CD4-positive, alpha-beta T cell (primary cell): ENCODE measurements at regions not wholly inside any gene's neighbourhood (a gene's known extent, or its start where the extent isn't known, plus 50 kb on each side); places are given as distances from the start of the nearest gene placed in this dataset.
"Not testable (repeated sequence)": the region's sequence is repeated elsewhere in the genome, so short reads cannot be mapped to it uniquely, and the experiment has no call there.

Source experiments
- ATAC-seq: fragments of 200-7000 bp; cut with Tn5 transposase; one replicate; pipeline ENCODE4 v1.10.0; 2022; ENCODE audit warnings: mild to moderate bottlenecking; ENCODE audit not compliant: poor library complexity
- CTCF ChIA-PET: fragments of 350-600 bp; sonication (Branson Sonifier 250); formaldehyde crosslinking; loops from one replicate; lab custom pipeline; 2021; ENCODE audit warnings: antibody characterized with exemption, inconsistent platforms; lab: Charles Lee
- POLR2A ChIA-PET: fragments of 350-600 bp; sonication (Branson Sonifier 250); formaldehyde crosslinking; loops from one replicate; lab custom pipeline; 2021; ENCODE audit warnings: antibody characterized with exemption, inconsistent platforms; lab: Charles Lee
- DNase-seq, 14 experiments: peaks; one replicate each; pipeline ENCODE4 v3.0.0-alpha.2; 2013 to 2020; ENCODE audit warnings: mixed read lengths in 2 of 14
- H3K27ac ChIP-seq, 2 donors: one replicate each; pipeline versions ENCODE4 v1.5.1 to v1.7.0; 2013; ENCODE audit warnings: low read length in 2 of 2, low read depth in 1 of 2, mild to moderate bottlenecking in 1 of 2
- H3K27me3 ChIP-seq, 2 experiments: 1 replicate in 1 of 2; 2 replicates in 1 of 2; pipeline versions ENCODE4 v1.6.1 to v1.7.0; 2013; ENCODE audit warnings: low read length in 2 of 2, control low read depth in 1 of 2, mild to moderate bottlenecking in 1 of 2, moderate library complexity in 1 of 2; ENCODE audit not compliant: insufficient read depth in 2 of 2, control insufficient read depth in 1 of 2
- H3K36me3 ChIP-seq: one replicate; pipeline ENCODE4 v1.6.1; 2013; ENCODE audit warnings: low read length, control low read depth; ENCODE audit not compliant: insufficient read depth
- H3K4me1 ChIP-seq: one replicate; pipeline ENCODE4 v1.6.1; 2013; ENCODE audit warnings: low read length, control low read depth; ENCODE audit not compliant: insufficient read depth
- H3K4me3 ChIP-seq: one replicate; pipeline ENCODE4 v1.5.1; 2013; ENCODE audit warnings: mild to moderate bottlenecking, low read length, moderate library complexity
- H3K9me3 ChIP-seq, 2 experiments: 1 replicate in 1 of 2; 2 replicates in 1 of 2; pipeline versions ENCODE4 v1.6.1 to v1.7.0; 2013; ENCODE audit warnings: low read length in 2 of 2, mild to moderate bottlenecking in 2 of 2, control low read depth in 1 of 2, moderate library complexity in 1 of 2; ENCODE audit not compliant: control insufficient read depth in 1 of 2, insufficient read depth in 1 of 2
- H3K27ac Mint-ChIP-seq: one replicate; pipeline ENCODE4 v1.8.0; 2020; ENCODE audit warnings: mixed read lengths
- H3K27me3 Mint-ChIP-seq: one replicate; pipeline ENCODE4 v1.8.0; 2021; ENCODE audit warnings: mixed read lengths
- H3K36me3 Mint-ChIP-seq: one replicate; pipeline ENCODE4 v1.8.0; 2021; ENCODE audit warnings: low read depth, mixed read lengths
- H3K4me1 Mint-ChIP-seq: one replicate; pipeline ENCODE4 v1.8.0; 2021; ENCODE audit warnings: low read depth, mixed read lengths
- H3K4me3 Mint-ChIP-seq: one replicate; pipeline ENCODE4 v1.8.0; 2020; ENCODE audit warnings: mild to moderate bottlenecking, mixed read lengths
- H3K9me3 Mint-ChIP-seq: one replicate; pipeline ENCODE4 v1.8.0; 2020; ENCODE audit warnings: mixed read lengths
- CTCF ChIP-seq: fragments of 200-600 bp; IDR thresholded peaks from one replicate; pipeline ENCODE4 v1.8.0; 2022; ENCODE audit warnings: antibody characterized with exemption, mild to moderate bottlenecking
- intact Hi-C, 2 experiments: fragments of 100-400 bp; cut with DNase I in 1 of 2; cut with micrococcal nuclease in 1 of 2; formaldehyde crosslinking; loops; one replicate each; pipeline versions ENCODE4 v1.15.1 to v1.9.0; 2023 to 2025; cut with DNase I, micrococcal nuclease

- no peak overlapping the region for H3K27ac Mint-ChIP-seq
- no peaks in the 10 kb centered on the region for H3K27me3 Mint-ChIP-seq
- TF ChIP-seq CTCF = no peak
- H3K27me3 ChIP-seq = no peaks in the 10 kb centered on the region
- H3K4me1 Mint-ChIP-seq = no peaks in the 10 kb centered on the region
- DNase-seq (no peak), ATAC-seq (no peak)
- no peaks in the 10 kb centered on the region for H3K36me3 ChIP-seq
- H3K4me3 Mint-ChIP-seq = no peak overlapping the region
- H3K9me3 Mint-ChIP-seq = no peaks in the 10 kb centered on the region
- no peak overlapping the region for H3K4me3 ChIP-seq
- no peaks in the 10 kb centered on the region for H3K9me3 ChIP-seq
- no peaks in the 10 kb centered on the region for H3K36me3 Mint-ChIP-seq
- H3K4me1 ChIP-seq = no peaks in the 10 kb centered on the region
- CTCF ChIA-PET = no interaction called here
- no peak overlapping the region for H3K27ac ChIP-seq
- intact Hi-C loops = no loop called here
- POLR2A ChIA-PET = no interaction called here
Observed at GRCh38 chr10:34880817-34881216, 65.7 kb upstream of the PARD3 start.

GRCh38 chr10:34878651-34879050 is 63.6 kb upstream of the PARD3 start:
- H3K4me3 Mint-ChIP-seq, H3K4me1 Mint-ChIP-seq, H3K4me3 ChIP-seq, POLR2A ChIA-PET, H3K27me3 ChIP-seq, H3K4me1 ChIP-seq, H3K36me3 ChIP-seq, H3K36me3 Mint-ChIP-seq, H3K9me3 Mint-ChIP-seq, intact Hi-C loops, H3K27me3 Mint-ChIP-seq, H3K27ac Mint-ChIP-seq, ATAC-seq, H3K9me3 ChIP-seq, DNase-seq, H3K27ac ChIP-seq, CTCF ChIA-PET: not testable (repeated sequence)

- CTCF ChIA-PET = no interaction called here
- no peak for TF ChIP-seq CTCF
- H3K4me1 ChIP-seq = no peaks in the 10 kb centered on the region
- H3K27ac ChIP-seq = no peak overlapping the region
- no peaks in the 10 kb centered on the region for H3K4me1 Mint-ChIP-seq
- no peak overlapping the region for H3K4me3 Mint-ChIP-seq
- H3K9me3 Mint-ChIP-seq = no peaks in the 10 kb centered on the region
- POLR2A ChIA-PET = no interaction called here
- H3K27me3 Mint-ChIP-seq = no peaks in the 10 kb centered on the region
- H3K36me3 ChIP-seq = no peaks in the 10 kb centered on the region
- H3K9me3 ChIP-seq = no peaks in the 10 kb centered on the region
- no peak overlapping the region for H3K4me3 ChIP-seq
- intact Hi-C loops = no loop called here
- no peaks in the 10 kb centered on the region for H3K36me3 Mint-ChIP-seq
- ATAC-seq (no peak), DNase-seq (no peak)
- H3K27me3 ChIP-seq = no peaks in the 10 kb centered on the region
- H3K27ac Mint-ChIP-seq = no peak overlapping the region
Observed at GRCh38 chr10:34875061-34875460, 60.0 kb upstream of the PARD3 start.

GRCh38 chr10:34872820-34873219 is 57.7 kb upstream of the PARD3 start:
- ChIA-PET POLR2A (no interaction called here), CTCF (no interaction called here)
- Mint-ChIP-seq H3K27me3 (peaks cover 9% of the 10 kb centered on the region), H3K4me1 (peaks cover 11% of the 10 kb centered on the region), H3K27ac (no peak overlapping the region), H3K4me3 (no peak overlapping the region), H3K36me3 (no peaks in the 10 kb centered on the region), H3K9me3 (no peaks in the 10 kb centered on the region)
- intact Hi-C loops = no loop called here
- Histone ChIP-seq H3K36me3 (no peaks in the 10 kb centered on the region), H3K27me3 (no peaks in the 10 kb centered on the region), H3K4me1 (no peaks in the 10 kb centered on the region), H3K9me3 (no peaks in the 10 kb centered on the region), H3K4me3 (no peak overlapping the region), H3K27ac (no peak overlapping the region)
- no peak for DNase-seq
- TF ChIP-seq CTCF = no peak
- no peak for ATAC-seq
